Stimulated activated CD4-positive, alpha-beta T cell treated with anti-CD3 and anti-CD28 coated beads, Interleukin-4, amount 100 ng/mL, for 4 hours (primary cell): ENCODE measurements at regions not wholly inside any gene's neighbourhood (a gene's known extent, or its start where the extent isn't known, plus 50 kb on each side); places are given as distances from the start of the nearest gene placed in this dataset.
"Not testable (repeated sequence)": the region's sequence is repeated elsewhere in the genome, so short reads cannot be mapped to it uniquely, and the experiment has no call there.

Experiments
- DNase-seq, 2 experiments: peaks; one replicate each; pipeline ENCODE4 v3.0.0-alpha.2; 2020

DNA sequence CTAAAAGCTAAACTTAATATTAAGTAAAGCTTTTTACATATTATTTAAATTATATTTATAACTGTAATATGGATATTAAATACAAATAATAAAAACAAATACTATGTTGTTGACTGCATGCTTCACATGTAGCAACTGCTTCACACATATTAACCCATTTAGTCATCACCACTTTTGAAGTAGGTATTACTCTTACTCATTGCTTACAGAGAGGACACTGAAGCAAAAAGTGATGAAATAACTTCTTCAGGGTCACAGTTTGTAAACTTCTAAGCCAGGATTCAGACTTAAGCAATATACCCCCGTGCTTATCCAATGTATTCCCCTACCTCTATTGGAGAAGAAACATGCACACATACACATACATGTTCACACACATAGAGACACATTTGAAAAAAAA lies 166.6 kb downstream of the DKK2 start:
- no peak for DNase-seq

DNA sequence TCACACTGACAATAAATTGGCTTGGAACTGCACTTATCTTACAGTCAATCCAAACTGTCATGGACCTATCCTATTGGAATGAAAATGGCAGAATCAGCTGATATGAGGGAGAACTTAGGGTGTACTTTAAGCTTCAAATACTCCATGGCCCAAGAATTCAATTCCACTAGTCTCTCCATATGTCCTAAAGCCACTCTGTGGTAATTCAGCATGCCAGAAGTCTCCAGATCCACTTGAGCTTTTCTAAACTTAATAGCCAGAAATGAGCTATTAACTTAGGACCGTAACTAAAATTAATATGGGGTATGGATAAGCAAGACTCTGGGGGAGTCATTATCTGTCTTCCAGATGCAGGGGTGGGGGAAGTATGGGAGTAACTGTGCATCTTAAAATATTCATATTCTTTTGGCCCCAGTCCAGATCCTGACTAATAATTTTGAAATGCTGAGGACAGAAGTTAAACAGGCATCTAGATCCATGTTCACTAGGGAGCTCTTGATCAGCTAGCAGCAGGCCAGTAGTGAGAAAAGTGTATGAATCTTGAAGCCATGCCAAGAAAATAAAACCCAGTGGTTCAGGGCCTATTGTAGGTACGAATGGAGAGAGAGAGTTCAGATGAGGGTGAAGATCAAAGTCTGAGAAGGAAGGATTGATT lies 167.6 kb downstream of the DKK2 start:
- no peak for DNase-seq

DNA sequence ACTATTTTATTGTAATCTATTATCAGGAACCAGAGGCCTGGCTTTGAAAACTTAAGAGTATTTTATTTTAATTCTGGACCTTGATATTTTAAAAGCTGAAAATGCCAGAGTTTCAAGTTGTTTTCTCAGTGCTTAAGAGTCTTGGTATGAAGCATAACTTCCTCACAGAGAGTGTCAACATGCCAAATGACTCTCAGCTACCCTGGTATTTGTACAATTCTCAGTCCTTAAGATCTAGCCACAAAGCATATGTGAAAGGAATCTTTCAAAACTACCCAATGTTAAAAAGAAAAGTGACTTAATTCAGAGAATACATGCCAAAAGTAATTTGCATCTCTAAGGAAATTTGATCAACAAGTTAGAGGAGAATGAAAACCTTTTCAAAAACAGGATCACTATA lies 171.9 kb downstream of the DKK2 start:
- no peak for DNase-seq

DNA sequence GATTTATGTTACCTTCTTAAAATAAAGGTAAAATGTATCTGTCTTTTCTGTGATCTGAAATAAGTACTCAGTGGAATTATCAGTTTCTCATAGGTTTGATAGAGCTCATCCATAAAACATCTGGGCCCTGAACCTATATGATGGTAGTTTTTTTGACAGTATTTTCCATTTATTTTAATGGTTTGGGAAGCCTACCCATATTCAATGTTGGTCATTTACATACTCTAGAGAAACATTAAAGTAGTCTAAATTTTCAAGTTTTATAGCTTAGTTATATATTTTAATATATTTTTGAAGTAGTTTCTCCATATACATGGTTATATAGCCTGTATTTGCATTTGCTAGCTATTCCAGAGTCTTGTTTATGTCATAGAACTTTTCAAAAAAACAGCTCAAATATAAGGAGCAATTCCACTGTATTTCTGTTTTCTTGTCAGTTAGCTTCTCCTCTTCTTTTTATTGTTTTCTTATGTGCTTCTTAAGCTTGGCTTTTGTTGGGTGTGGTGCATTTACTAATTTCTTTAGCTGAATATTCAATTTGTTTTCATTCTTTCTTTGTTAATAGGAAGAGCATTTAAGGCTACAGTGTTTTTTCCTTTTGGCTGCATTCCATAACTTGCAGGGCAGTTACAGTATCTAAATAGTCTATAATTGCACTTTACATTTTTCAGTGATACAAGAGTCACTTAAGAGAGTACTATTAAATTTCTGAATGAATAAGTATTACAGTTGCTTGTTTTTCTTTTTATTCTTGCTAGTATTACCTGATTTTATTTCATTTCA lies 181.4 kb downstream of the DKK2 start:
- no peak for DNase-seq

DNA sequence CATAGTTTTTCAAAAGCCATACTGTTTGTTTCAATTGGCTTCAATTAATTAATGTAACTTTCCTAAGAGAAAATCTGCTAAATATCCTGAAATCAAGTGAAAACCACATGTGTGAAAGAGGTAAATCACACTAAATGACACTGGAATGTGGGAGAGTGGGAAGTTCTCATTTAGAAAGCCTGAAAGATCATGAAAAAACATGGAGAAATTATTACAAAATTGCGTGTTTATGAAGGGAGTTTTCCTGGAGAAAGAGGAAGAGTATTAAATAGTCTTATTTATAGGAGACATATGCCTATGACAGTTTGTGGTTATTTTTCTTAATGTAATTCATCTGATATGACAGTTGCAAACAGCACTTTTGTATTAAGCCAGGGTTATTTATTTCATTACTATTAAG lies 183.7 kb downstream of the DKK2 start:
- DNase-seq, result no peak

DNA sequence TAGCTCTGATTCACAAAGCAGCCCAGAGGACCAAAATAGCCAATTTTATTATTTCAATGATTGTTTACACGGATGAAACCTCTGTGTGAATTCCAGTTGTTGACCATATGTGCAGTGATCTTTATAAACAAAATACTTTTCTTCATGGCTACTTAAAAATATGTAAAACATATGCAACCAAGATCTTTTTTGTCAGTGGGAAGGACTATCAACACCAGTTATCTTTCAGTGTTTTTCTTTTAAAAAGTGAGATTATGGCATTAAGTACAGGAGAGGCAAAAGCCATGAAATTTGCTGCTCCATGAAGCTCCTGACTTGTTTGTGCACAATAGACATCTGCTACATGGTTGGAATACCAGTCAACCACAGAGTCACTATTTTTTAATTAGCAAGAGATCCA lies 184.4 kb downstream of the DKK2 start:
- no peak for DNase-seq

DNA sequence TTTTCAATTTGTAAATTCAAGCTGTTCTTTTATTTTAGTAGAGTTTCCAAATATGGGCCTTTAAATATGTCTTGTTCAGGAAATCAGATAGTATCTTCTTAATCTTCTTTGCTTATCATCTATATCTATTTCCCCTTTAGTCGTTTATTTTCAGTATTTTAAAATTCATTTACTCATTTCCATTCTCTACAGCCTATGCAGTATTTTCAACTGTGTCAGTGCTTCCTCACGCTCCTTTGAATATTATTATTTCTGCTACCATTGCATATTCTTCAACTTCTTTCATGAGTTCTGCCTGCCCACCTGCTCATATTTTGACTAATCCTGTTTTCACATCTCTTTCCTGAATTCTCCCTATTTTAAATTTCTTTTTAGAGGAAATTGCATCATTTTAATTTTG lies 185.4 kb downstream of the DKK2 start:
- DNase-seq, result no peak

DNA sequence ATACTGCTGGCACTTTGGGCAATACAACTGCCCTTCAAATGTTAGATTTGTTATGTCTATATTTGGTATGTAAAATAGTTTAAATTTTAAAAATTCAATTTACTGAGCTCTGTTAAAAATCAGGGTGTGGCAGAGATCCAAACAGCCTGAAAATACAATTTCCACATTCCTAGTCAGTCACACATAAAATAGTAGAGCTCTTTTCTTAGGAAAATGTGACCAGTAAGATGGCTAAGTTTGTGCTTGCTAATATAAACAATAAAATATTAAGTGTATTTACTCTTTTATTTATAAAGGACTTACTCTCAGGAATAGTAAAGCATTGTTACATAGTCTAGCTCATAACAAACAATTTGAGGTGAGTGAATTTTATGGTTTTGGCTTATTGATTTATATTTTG lies 200.2 kb downstream of the DKK2 start:
- no peak for DNase-seq

DNA sequence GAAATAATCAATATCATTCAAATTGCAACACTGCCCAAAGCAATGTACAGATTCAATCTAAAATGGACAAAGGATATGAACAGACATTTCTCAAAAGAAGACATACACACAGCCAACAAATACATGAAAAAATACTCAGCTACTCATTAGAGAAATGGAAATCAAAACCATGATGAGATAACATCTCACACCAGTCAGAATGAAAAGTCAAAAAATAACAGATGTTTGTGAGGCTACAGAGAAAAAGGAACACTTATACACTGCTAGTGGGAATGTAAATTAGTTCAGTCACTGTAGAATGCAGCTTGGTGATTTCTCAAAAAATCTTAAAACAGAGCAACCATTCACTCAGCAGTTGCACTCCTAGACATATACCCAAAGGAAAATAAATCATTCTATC lies 205.2 kb downstream of the DKK2 start:
- no peak for DNase-seq

DNA sequence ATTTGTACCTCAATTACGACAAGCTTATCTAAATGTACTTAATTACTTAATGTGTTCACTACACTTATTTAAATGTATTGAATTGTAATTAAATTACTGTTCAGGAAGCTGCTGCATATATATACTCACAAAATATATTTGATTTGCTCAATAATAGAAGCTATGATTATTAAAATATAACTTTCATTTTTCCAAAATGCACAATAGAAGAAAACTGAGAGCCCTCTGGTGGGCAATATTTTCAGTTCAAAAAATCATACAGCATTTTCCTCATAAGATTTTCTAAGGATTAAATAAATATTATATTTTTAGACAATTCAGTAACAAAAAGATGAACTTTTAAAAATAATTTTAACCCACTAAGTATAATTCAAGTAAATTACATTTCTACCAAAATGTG lies 217.3 kb downstream of the DKK2 start:
- no peak for DNase-seq

DNA sequence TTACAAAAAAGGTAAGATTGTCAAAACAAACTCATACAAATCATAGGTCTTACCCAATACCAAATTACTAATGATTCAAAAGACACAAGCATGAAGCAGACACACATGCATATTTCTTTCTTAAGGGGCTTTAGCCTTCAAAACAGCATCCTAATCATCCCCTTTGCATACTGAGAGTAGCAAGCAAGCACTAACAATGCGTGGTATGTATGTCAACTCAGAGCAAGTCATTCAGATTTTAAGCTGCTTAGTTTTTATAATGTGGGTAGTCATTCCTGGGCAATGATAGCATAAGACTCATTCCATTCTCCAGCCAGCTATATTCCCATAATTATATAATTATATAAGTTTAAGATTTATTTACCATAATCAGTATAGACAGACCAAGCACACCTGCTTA lies 219.6 kb downstream of the DKK2 start:
- DNase-seq, result no peak

DNA sequence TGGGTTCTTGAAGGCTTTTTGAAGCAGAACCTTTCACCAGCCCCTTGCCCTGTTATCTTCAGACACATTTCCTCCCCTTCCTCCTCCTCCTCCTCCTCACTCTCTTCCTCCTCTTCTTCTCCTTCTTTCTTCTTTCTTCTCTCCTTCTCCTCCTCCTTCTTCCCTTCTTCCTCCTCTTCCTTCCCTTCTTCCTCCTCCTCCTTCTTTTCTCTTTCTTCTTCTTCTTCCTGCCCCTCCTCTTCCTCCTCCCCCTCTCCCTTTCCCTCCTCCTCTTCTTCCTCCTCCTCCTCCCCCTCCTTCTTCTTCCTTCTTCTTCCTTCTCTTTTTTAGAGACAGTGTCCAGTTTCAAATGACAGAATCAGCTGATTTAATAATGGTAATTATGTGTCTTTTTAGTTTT lies 226.0 kb downstream of the DKK2 start:
- no peak for DNase-seq

DNA sequence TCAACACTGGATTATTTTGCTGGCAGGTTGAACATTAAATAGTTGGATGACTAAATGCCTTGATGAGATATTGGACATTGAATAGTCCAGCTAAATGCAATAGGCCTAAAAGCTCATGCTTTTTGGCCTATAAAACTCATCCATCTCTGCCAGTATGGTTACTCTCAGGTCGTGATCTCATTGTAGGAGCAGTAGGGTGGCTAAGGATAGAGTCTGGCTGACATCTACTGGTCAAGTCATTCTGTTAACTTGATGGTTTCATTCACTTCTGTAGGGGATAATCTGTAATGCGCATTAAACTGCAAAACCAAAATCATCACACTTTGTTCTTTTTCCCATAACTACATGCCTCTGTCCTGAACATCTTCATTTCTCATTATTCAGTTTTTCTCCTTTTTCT lies 227.0 kb downstream of the DKK2 start:
- no peak for DNase-seq

DNA sequence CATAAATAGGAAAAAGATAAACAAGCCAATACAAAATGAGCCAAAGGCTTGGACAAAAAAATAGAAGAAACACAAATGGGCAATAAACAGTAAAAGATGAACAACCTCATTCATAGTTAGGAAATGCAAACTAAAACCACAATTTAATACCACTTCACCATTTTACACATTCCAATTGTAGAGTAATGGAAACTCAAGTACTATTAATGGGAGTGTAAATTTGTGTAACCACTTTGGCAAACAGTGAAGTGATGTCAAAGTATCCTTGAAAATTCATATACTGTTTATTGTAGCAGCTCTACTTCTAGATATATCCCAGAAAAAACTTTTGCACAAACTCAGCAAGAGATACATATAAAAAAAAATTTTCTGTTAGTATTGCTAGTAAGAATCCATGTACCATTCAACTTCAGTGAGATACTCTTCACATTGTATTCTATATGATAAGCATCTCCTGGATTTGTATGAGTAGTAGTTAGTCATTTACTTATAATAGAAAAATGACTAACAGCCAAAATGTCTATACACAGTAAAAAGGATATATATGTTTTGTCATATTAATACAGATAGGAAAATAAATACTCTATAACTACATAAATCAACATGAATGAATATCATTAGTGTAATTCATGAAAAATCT lies 229.8 kb downstream of the DKK2 start:
- no peak for DNase-seq

DNA sequence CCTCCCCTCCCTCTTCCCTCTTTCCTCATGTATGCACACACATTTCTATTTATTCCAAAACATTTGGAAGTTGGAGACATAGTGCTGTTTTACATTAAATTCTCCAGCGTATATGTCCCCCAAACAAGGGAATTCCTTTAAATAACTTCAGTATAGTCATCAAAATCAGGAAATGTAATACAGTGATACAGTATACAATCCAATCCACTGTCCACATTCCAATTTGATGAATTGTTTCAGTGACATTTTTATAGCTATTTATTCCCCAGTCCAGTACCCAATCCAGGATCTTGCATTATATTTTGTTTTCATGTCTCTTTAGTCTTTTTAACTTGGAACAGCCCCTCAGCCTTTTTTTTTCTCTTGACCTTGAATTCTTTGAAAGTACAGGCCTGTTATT lies 233.0 kb downstream of the DKK2 start:
- no peak for DNase-seq

DNA sequence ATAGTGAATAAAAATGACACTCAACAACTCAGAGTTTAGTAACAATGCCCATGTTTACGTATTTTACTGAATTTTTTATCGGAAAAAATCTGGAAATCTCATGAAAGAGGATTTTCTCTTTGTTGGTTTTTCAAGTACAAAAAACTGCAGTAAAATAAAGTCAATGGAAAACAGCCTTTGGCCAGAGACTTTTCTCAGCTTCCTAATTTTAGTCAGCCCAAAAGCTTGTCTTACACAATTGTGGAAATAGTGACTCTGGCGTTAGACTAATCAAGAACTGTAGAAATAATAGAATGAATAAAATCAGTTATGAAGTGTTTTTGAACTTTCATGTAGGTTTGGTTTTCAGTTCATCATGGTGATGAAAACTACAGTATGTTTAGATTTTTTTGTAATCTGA lies 234.7 kb downstream of the DKK2 start:
- DNase-seq, result no peak

DNA sequence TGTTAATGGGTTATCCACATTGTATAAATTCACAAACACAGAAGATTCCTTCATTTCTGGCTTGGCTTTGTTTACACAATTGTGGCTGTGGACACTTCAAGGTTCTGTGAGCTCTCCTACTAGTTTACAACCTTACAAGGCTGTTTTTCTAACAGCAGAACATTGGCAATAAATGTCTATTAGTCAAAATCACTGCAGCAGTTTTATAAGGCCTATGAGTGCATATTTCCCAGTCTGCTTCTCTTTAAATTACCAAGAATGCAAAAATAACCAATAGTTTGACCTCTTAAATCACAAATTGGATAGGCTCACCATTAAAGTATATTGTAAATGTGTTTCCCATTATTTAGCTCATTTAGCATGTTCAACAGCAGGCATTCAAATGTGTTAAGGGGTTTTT lies 239.2 kb downstream of the DKK2 start:
- no peak for DNase-seq

DNA sequence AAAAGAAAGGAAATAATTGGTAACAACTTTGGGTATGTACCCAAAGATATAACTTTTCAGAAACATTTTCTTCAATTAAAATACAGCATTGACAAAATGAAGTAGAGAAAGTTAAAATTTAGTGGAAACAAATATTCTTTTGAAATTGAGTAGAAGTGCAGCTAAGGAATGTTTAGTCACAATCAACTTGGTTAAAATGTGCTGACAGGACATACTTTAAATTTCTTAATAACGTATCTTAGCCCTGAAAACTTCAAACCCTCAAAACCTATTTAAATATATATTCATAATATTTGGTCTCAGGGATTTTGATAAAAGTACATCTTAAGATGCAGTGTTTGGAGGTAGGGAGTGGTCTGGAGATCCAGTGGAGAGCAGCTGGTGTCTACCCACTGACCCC lies 240.8 kb downstream of the DKK2 start:
- DNase-seq, result no peak

DNA sequence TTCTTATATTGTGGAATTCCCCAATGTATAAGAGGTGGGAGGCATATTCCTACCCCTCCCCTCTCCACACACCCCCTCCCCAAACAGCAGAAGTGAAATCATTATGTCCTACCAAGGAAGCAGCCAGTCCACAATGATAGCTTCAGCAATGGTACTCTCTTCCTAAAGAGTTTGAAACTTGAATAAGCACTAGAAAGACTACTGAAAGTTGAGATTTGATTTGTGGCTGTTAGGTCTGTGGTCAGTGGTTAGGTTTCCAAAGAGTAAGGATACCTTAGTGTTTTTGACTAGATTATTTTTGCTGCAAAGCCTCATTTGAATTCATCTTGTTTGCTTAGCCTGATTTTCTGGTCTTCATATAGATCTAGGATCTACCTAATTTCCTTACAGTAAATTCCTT lies 242.2 kb downstream of the DKK2 start:
- DNase-seq, result no peak

DNA sequence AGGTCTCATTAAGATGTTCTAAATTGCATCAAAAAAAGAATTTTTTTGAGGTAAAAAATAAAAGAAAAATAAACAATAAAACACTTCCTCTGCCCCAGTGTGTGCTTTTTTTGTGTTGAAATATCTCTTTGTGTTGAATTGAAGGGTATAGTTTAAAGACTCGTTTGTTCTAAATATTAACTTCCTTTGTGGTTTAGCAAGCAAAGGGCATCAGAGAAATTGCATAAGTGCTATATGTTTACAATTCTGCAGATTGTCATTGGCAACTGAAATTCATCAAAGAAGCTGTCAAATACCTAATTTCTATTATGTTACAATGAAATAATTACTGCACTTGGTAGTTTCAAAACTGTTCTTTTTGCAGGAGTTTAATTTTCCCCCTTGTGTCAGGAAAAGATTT lies 260.5 kb downstream of the DKK2 start:
- DNase-seq, result no peak

DNA sequence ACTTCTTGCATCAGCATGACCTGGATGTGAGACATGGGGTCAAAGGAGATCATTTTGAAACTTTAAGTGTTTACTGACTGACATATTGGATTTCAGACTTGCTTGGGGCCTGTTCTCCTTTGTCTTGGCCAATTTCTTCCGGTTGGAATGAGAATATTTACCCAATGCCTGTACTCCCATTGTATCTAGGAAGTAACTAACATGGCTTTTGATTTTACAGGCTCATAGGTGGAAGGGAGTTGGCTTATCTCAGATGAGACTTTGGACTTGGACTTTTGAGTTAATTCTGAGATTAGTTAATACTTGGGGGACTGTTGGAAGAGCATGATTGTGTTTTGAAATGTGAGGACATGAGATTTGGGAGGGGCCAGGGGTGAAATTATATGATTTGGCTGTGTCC lies 262.1 kb downstream of the DKK2 start:
- DNase-seq, result not testable (repeated sequence)

DNA sequence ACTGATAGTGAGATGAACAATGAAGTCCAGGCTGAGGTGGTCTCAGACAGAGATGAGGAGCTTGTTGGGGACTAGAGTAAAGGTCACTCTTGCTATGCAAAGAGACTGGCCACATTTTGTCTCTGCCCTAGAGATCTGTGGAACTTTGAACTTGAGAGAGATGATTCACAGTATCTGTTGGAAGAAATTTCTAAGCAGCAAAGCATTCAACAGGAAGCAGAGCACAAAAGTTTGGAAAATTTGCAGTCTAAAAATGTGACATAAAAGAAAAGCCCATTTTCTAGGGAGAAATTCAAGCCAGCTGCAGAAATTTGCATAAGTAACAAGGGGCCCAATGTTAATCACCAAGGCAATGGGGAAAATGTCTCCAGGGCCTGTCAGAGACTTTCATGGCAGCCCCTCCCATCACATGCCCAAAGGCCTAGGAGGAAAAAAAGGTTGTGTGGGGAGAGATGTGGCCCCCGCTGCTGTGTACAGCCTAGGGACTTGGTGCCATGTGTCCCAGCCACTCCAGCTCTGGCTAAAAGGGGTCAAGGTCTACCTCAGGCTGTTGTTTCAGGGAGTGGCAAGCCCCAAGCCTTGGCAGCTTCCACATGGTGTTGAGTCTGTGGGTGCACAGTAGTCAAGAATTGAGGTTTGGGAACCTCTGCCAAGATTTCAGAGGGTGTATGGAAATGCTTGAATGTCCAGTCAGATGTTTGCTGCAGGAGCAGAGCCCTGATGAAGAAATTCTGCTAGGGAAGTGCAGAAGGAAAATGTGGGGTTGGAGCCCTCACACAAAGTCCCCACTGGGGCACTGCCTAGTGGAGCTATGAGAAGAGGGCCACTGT lies 262.8 kb downstream of the DKK2 start:
- no peak for DNase-seq

DNA sequence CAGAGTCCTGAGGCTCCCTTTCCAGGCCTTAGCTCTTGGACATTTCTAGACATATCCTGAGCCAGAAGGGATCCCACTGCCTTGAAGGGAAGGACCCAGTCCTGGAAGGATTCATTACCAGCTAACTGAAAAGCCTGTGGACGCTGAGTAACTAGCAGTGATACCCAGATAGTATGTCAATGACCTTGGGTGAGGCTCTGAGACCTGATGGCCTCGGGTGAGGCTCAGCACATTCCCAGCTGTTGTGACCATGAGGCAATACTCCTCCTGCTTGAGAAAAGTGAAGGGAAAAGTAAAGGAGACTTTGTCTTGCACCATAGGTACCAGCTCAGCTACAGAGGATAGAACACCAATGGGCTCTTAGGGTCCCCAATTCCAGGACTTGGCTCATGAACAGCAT lies 268.1 kb downstream of the DKK2 start:
- no peak for DNase-seq

DNA sequence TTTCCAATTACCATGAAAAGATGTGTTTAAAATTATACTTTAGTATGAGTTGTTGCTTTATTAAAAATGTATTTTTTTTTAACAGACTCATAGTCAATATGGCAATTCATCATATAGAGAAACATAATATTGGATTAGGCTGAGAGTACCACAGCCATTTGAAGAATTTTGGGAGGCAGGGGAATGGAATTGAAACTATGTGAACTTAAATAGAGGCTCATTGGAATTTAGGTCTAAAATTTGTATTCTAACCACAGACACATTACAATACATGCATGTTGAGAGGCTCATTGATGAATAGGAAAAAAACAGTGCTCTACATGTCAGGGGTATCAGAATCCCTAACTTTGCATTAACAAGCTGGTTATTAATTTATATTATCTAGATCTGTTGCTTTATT lies 269.6 kb downstream of the DKK2 start:
- DNase-seq, result no peak
